SU-DHL-6 (cell line): ENCODE measurements at regions not wholly inside any gene's neighbourhood (a gene's known extent, or its start where the extent isn't known, plus 50 kb on each side); places are given as distances from the start of the nearest gene placed in this dataset.
"Not testable (repeated sequence)": the region's sequence is repeated elsewhere in the genome, so short reads cannot be mapped to it uniquely, and the experiment has no call there.

Experiments
- H2AFZ ChIP-seq: fragments of 200-600 bp; sonication (generic); 2 replicates; pipeline ENCODE4 v1.6.1; 2014; ENCODE audit warnings: low read depth, mild to moderate bottlenecking, moderate library complexity, mixed read lengths, antibody characterized with exemption, low read length; ENCODE audit not compliant: severe bottlenecking
- H3F3A ChIP-seq: fragments of 200-600 bp; shearing (Covaris generic); 2 replicates; pipeline ENCODE4 v1.6.0; 2016; ENCODE audit warnings: antibody characterized with exemption, mild to moderate bottlenecking; ENCODE audit not compliant: insufficient read depth
- H3K27ac ChIP-seq: fragments of 200-600 bp; sonication (generic); 2 replicates; pipeline ENCODE4 v1.5.1; 2016; ENCODE audit warnings: low read depth, mild to moderate bottlenecking, low read length, moderate library complexity, mixed read lengths
- H3K27me3 ChIP-seq: fragments of 200-600 bp; sonication (generic), shearing (Covaris generic); 2 replicates; pipeline ENCODE4 v1.6.0; 2014; ENCODE audit warnings: mild to moderate bottlenecking, low read length
- H3K36me3 ChIP-seq: fragments of 200-600 bp; sonication (generic); 2 replicates; pipeline ENCODE4 v1.6.1; 2014; ENCODE audit warnings: mild to moderate bottlenecking, low read length, mixed read lengths
- H3K4me2 ChIP-seq: fragments of 300-600, 200-600 bp; shearing (Covaris generic), sonication (generic); 2 replicates; pipeline ENCODE4 v1.6.0; 2014; ENCODE audit warnings: low read length, low read depth, mild to moderate bottlenecking; ENCODE audit not compliant: poor library complexity, severe bottlenecking
- H3K4me3 ChIP-seq: fragments of 200-600 bp; sonication (generic); 2 replicates; pipeline ENCODE4 v1.5.1; 2014; ENCODE audit warnings: antibody characterized with exemption, low read length, mild to moderate bottlenecking, mixed read lengths; ENCODE audit not compliant: insufficient read depth, poor library complexity, severe bottlenecking
- H3K79me2 ChIP-seq: fragments of 200-600 bp; sonication (generic); 2 replicates; pipeline ENCODE4 v1.6.1; 2014; ENCODE audit warnings: mild to moderate bottlenecking, low read length, moderate library complexity; ENCODE audit not compliant: insufficient read depth
- H3K9ac ChIP-seq: fragments of 200-600 bp; sonication (generic); 2 replicates; pipeline ENCODE4 v1.7.0; 2014; ENCODE audit warnings: mild to moderate bottlenecking, low read length
- H3K9me2 ChIP-seq: fragments of 200-600 bp; sonication (generic); replicated peaks from 2 replicates; pipeline ENCODE4 v1.6.1; 2014; ENCODE audit warnings: low read length; ENCODE audit not compliant: insufficient read depth
- H3K9me3 ChIP-seq: fragments of 200-600 bp; sonication (generic); 2 replicates; pipeline ENCODE4 v1.6.1; 2014; ENCODE audit warnings: low read length, mixed read lengths; ENCODE audit not compliant: insufficient read depth
- H4K20me1 ChIP-seq: fragments of 200-600 bp; sonication (generic); 2 replicates; pipeline ENCODE4 v1.6.1; 2014; ENCODE audit warnings: low read depth, mild to moderate bottlenecking, antibody characterized with exemption, low read length, moderate library complexity, mixed read lengths
- CTCF ChIP-seq: fragments of 200-600 bp; sonication (generic); IDR thresholded peaks from one replicate; pipeline ENCODE4 v1.5.1; 2017; ENCODE audit warnings: antibody characterized with exemption, mild to moderate bottlenecking, low read length, moderate library complexity; ENCODE audit not compliant: insufficient read depth, poor library complexity, severe bottlenecking
- EZH2phosphoT487 ChIP-seq: fragments of 200-600 bp; sonication (generic), shearing (Covaris generic); conservative IDR thresholded peaks from 2 replicates; pipeline ENCODE4 v1.6.1; 2018; ENCODE audit warnings: mild to moderate bottlenecking, antibody characterized with exemption, low read length, moderate library complexity, mixed read lengths

GRCh38 chr5:21013237-21013636 is 1025.2 kb upstream of the CDH18 start:
- H3K9me3 ChIP-seq = no peaks in the 10 kb centered on the region
- H3K9me2 ChIP-seq = no peaks in the 10 kb centered on the region
- H3K27me3 ChIP-seq = no peaks in the 10 kb centered on the region
- H3K9ac ChIP-seq = no peak overlapping the region
- no peak overlapping the region for H3K4me2 ChIP-seq
- no peak overlapping the region for H3K27ac ChIP-seq
- no peak overlapping the region for H3K4me3 ChIP-seq
- no peaks in the 10 kb centered on the region for H3F3A ChIP-seq
- H3K36me3 ChIP-seq = no peaks in the 10 kb centered on the region
- no peaks in the 10 kb centered on the region for H4K20me1 ChIP-seq
- H2AFZ ChIP-seq = no peak overlapping the region
- no peaks in the 10 kb centered on the region for H3K79me2 ChIP-seq
- TF ChIP-seq EZH2phosphoT487 (no peak), CTCF (no peak)

GRCh38 chr5:21007781-21008180 is 1019.8 kb upstream of the CDH18 start:
- H2AFZ ChIP-seq = peak overlapping the region; percentile 46
- H3K4me3 ChIP-seq = no peak overlapping the region
- no peaks in the 10 kb centered on the region for H3K27me3 ChIP-seq

GRCh38 chr5:20988933-20989332 is 1000.9 kb upstream of the CDH18 start:
- not testable (repeated sequence) for H3K9ac ChIP-seq, H3K27me3 ChIP-seq, H3K27ac ChIP-seq, H3K9me3 ChIP-seq, H3K36me3 ChIP-seq, H3K79me2 ChIP-seq, H3K4me3 ChIP-seq, H3F3A ChIP-seq, H4K20me1 ChIP-seq, H3K9me2 ChIP-seq, H3K4me2 ChIP-seq, H2AFZ ChIP-seq

More at GRCh38 chr5:21007781-21008180, 1019.8 kb upstream of the CDH18 start:
- Histone ChIP-seq H3K4me2 (no peak overlapping the region), H3K9ac (no peak overlapping the region), H3K9me3 (0 out of 2 replicates have a peak, but pooled peaks cover 6% of the 10 kb centered on the region), H4K20me1 (no peaks in the 10 kb centered on the region), H3K9me2 (no peaks in the 10 kb centered on the region), H3F3A (no peaks in the 10 kb centered on the region), H3K36me3 (no peaks in the 10 kb centered on the region), H3K79me2 (no peaks in the 10 kb centered on the region), H3K27ac (no peak overlapping the region)
- TF ChIP-seq EZH2phosphoT487 (no peak), CTCF (no peak)

- H2AFZ ChIP-seq = no peak overlapping the region
- H3K9me3 ChIP-seq = no peaks in the 10 kb centered on the region; the same call in 1 of the 2 replicates
- H3K36me3 ChIP-seq = no peaks in the 10 kb centered on the region
- no peak overlapping the region for H3K4me2 ChIP-seq
- H3K27me3 ChIP-seq = no peaks in the 10 kb centered on the region
- no peak overlapping the region for H3K27ac ChIP-seq
- H4K20me1 ChIP-seq = no peaks in the 10 kb centered on the region
- no peaks in the 10 kb centered on the region for H3K9me2 ChIP-seq
- no peak overlapping the region for H3K4me3 ChIP-seq
- TF ChIP-seq EZH2phosphoT487 (no peak), CTCF (no peak)
- no peak overlapping the region for H3K9ac ChIP-seq
- no peaks in the 10 kb centered on the region for H3K79me2 ChIP-seq
- H3F3A ChIP-seq = no peaks in the 10 kb centered on the region
Measured at GRCh38 chr5:20985754-20986153, 997.8 kb upstream of the CDH18 start.
